AG09309 (cell line): ENCODE measurements at regions not wholly inside any gene's neighbourhood (a gene's known extent, or its start where the extent isn't known, plus 50 kb on each side); places are given as distances from the start of the nearest gene placed in this dataset.

ENCODE experiments used
- DNase-seq: peaks from one replicate; pipeline ENCODE4 v3.0.0-alpha.2; 2010; ENCODE audit warnings: low read depth
- H3K4me3 ChIP-seq: 2 replicates; pipeline ENCODE4 v1.5.1; 2011; ENCODE audit warnings: mild to moderate bottlenecking, low read depth, low read length, moderate library complexity; ENCODE audit not compliant: control insufficient read depth
- TF ChIP-seq, protein P1 (sequence below): IDR thresholded peaks from 2 replicates; pipeline ENCODE4 v1.5.1; 2011; ENCODE audit warnings: mild to moderate bottlenecking, low read depth, low read length, inconsistent platforms; ENCODE audit not compliant: insufficient read depth, control insufficient read depth; ENCODE audit errors: missing control alignments

DNA sequence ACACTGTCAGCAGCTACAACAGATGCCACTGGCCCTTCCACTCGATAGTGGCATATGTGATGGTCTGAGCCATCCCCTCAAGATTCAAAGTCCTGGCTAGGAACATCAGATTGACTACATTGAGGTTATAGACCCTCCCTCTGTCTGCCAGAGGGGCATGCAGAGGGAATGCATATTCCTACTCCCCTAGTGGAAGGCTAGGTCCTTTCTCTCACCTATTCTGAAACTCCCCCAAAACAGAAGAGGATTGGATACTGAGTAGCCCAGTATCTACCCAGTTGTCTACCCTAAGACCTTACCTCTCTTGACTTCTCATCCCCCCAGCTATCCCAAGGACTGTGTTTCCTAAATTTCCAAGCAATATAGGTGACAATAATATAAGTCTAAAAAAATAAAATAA is 78.5 kb upstream of the PDE4D start:
- TF ChIP-seq, protein P1, sequence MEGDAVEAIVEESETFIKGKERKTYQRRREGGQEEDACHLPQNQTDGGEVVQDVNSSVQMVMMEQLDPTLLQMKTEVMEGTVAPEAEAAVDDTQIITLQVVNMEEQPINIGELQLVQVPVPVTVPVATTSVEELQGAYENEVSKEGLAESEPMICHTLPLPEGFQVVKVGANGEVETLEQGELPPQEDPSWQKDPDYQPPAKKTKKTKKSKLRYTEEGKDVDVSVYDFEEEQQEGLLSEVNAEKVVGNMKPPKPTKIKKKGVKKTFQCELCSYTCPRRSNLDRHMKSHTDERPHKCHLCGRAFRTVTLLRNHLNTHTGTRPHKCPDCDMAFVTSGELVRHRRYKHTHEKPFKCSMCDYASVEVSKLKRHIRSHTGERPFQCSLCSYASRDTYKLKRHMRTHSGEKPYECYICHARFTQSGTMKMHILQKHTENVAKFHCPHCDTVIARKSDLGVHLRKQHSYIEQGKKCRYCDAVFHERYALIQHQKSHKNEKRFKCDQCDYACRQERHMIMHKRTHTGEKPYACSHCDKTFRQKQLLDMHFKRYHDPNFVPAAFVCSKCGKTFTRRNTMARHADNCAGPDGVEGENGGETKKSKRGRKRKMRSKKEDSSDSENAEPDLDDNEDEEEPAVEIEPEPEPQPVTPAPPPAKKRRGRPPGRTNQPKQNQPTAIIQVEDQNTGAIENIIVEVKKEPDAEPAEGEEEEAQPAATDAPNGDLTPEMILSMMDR = no peak
- no peak for DNase-seq
- no peak overlapping the region for H3K4me3 ChIP-seq

DNA sequence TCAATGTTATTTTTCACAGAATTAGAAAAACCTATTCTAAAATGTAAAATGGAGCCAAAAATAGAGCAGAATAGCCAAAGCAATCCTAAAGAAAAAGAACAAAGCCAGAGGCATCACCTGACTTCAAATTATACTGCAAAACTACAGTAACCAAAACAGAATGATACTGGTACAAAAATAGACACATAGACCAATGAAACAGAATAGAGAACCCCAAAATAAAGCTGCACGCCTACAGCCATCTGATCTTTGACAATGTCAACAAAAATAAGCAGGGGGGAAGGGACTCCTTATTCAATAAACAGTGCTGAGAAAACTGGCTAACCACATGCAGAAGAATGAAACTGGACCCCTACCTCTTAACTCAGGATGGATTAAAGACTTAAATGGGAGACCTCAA is 65.8 kb upstream of the PDE4D start:
- H3K4me3 ChIP-seq = no peak overlapping the region
- TF ChIP-seq, protein P1 = no peak
- DNase-seq = no peak

DNA sequence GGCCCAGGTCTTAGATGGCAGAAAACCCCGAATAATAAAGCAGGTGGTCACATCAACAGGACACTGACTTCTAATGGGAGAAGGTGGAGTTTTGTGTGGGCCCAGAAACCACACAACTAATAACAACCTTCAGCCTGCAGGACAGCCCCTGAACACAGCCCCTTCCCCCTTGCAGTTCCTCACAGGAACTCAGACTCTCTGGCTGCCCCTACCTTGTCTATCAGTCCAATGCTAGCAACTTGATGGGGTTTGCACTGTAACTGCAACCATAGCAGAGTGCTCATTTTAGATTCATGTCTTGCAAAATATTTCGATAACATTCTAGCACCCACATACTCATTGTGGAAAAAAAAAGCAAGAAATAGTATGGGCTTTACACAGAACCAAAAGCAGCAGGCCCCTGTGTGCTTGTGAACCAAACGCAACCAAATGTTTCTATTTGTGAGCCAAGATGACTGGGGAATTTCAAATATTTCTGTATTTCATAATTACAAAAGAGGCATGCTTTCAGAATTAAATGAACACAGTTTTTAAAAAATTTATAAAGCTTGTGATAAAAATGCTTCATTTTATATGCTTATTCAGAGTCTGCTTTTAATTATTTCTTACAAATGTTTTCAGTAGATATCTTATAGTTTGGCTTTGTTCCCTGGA is 62.7 kb upstream of the PDE4D start:
- TF ChIP-seq, protein P1 = no peak
- peak; percentile 3 for DNase-seq
- no peak overlapping the region for H3K4me3 ChIP-seq

DNA sequence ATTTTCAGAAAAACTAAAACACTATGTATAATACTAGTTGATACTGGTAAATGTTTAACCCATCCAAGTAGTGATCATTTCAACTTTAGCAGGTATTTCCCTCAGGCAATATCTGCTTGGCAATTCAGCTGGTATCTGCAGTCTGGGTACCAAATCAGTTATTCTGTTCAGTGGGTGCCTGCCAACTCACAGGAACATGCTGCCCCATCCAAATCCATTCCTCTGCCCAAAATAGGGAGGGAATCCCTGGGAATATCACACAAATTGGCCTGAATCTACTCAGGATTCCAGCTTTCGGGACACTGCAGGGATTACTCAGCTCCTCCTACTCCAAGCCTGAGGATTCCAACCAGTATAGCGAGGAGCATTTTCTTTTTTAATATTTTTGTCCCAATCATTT is 61.7 kb upstream of the PDE4D start:
- TF ChIP-seq, protein P1 = no peak
- DNase-seq = no peak
- H3K4me3 ChIP-seq = no peak overlapping the region

DNA sequence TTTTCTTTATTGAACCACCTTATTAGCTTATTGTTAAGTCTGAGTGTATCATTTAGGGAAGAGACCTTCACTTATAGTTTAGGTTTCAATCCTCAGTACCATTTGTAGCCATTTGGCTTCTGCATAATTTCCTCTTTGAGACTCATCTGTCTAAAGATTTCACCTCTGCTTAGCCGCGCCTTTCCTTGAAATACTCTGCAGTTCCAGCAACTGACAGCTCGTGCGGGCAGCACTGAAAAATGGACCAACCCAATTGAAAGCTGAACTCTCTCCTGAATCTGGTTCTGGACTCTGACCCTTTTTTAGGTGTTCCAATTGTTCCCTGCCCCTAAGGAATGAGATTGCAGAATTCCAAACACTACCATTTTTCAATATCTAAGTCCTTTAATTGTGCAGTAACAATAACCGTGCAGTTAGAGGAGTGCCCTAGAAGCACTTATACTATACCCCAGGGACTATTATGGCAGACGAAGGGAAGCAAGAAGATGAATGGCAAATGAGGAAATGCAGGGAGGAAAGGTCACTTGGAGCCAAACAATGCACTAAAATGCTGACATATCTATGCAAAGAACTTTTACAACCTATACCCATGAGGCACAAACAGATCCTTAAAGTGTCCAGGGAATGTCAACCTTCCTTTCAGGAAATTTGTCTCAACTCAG is 50.1 kb upstream of the PDE4D start:
- no peak for DNase-seq
- H3K4me3 ChIP-seq = no peak overlapping the region
- TF ChIP-seq, protein P1 = no peak
